HFF-Myc (cell line): ENCODE measurements at regions not wholly inside any gene's neighbourhood (a gene's known extent, or its start where the extent isn't known, plus 50 kb on each side); places are given as distances from the start of the nearest gene placed in this dataset.
"Not testable (repeated sequence)": the region's sequence is repeated elsewhere in the genome, so short reads cannot be mapped to it uniquely, and the experiment has no call there.

ENCODE experiments used
- DNase-seq: peaks from one replicate; pipeline ENCODE4 v3.0.0-alpha.2; 2011; ENCODE audit warnings: low read depth; ENCODE audit errors: extremely low read depth
- H3K4me3 ChIP-seq: replicated peaks from 2 replicates; pipeline ENCODE4 v1.5.1; 2011; ENCODE audit warnings: low read depth, mild to moderate bottlenecking, control low read depth, low read length
- CTCF ChIP-seq: IDR thresholded peaks from 2 replicates; pipeline ENCODE4 v1.5.1; 2012; ENCODE audit warnings: mild to moderate bottlenecking, low read depth, low read length, control low read depth; ENCODE audit errors: missing control alignments

GRCh38 chr1:221044538-221044937, 165.3 kb downstream of the HLX start:
- DNase-seq, result no peak
- no peak overlapping the region for H3K4me3 ChIP-seq
- no peak for TF ChIP-seq CTCF

- no peak for DNase-seq
- H3K4me3 ChIP-seq, result no peak overlapping the region
- no peak for TF ChIP-seq CTCF
Observed at GRCh38 chr1:221045151-221045550, 165.9 kb downstream of the HLX start.

- DNase-seq, result no peak
- no peak overlapping the region for H3K4me3 ChIP-seq
Observed at GRCh38 chr1:221045842-221046831, 166.9 kb downstream of the HLX start.

GRCh38 chr1:221051391-221051790, 172.1 kb downstream of the HLX start:
- H3K4me3 ChIP-seq, DNase-seq: not testable (repeated sequence)

More at GRCh38 chr1:221045842-221046831, 166.9 kb downstream of the HLX start:
- no peak for TF ChIP-seq CTCF

GRCh38 chr1:221053889-221054288, 174.6 kb downstream of the HLX start:
- no peak overlapping the region for H3K4me3 ChIP-seq
- no peak for DNase-seq
- TF ChIP-seq CTCF, result no peak

GRCh38 chr1:221059506-221059905, 180.3 kb downstream of the HLX start:
- no peak overlapping the region for H3K4me3 ChIP-seq
- DNase-seq, result no peak
- no peak for TF ChIP-seq CTCF

- DNase-seq, result no peak
- no peak overlapping the region for H3K4me3 ChIP-seq
- no peak for TF ChIP-seq CTCF
Observed at GRCh38 chr1:221063651-221064050, 184.4 kb downstream of the HLX start.
